Adrenal gland (tissue), 5 donors: ENCODE measurements at regions not wholly inside any gene's neighbourhood (a gene's known extent, or its start where the extent isn't known, plus 50 kb on each side); places are given as distances from the start of the nearest gene placed in this dataset.

Source experiments
- CTCF ChIP-seq, 6 experiments: fragments of 450-650 bp in 4 of 6; fragments of 200-600 bp in 2 of 6; sonication (generic) in 1 of 6; IDR thresholded peaks; 1 replicate in 5 of 6; 2 replicates in 1 of 6; pipeline versions ENCODE4 v1.5.1 to v1.8.0; 2016 to 2021; ENCODE audit warnings: antibody characterized with exemption in 6 of 6, mild to moderate bottlenecking in 2 of 6, moderate library complexity in 1 of 6
- POLR2A ChIP-seq, 2 donors: fragments of 450-650 bp; IDR thresholded peaks; one replicate each; pipeline ENCODE4 v1.6.1; 2017; ENCODE audit warnings: antibody characterized with exemption in 2 of 2, mild to moderate bottlenecking in 2 of 2, moderate library complexity in 1 of 2
- donor health status: DM: no; HTN: no; CAD: no.

GRCh38 chr13:111919849-111920248 lies 147.1 kb upstream of the SOX1 start:
- TF ChIP-seq CTCF (IDR thresholded peaks at IDR 0.05), result no peak
- no peak for TF ChIP-seq POLR2A (IDR thresholded peaks at IDR 0.05)
